Parathyroid adenoma (tissue), 2 donors: ENCODE measurements at regions not wholly inside any gene's neighbourhood (a gene's known extent, or its start where the extent isn't known, plus 50 kb on each side); places are given as distances from the start of the nearest gene placed in this dataset.

Experiments used
- H2AFZ ChIP-seq: fragments of 300-600 bp; sonication (generic); one replicate; pipeline ENCODE4 v1.7.0; 2017; ENCODE audit warnings: antibody characterized with exemption, mild to moderate bottlenecking
- H3K27ac ChIP-seq: fragments of 300-600 bp; sonication (generic); one replicate; pipeline ENCODE4 v1.7.0; 2017
- H3K27me3 ChIP-seq: fragments of 300-600 bp; sonication (generic); one replicate; pipeline ENCODE4 v1.7.0; 2017; ENCODE audit warnings: low read length; ENCODE audit not compliant: control insufficient read depth, insufficient read depth
- H3K36me3 ChIP-seq: fragments of 300-600 bp; sonication (generic); one replicate; pipeline ENCODE4 v1.7.0; 2017; ENCODE audit warnings: low read length; ENCODE audit not compliant: control insufficient read depth, insufficient read depth
- H3K4me1 ChIP-seq: fragments of 300-600 bp; sonication (generic); one replicate; pipeline ENCODE4 v1.7.0; 2017; ENCODE audit warnings: control low read depth
- H3K4me2 ChIP-seq: fragments of 300-600 bp; sonication (generic); one replicate; pipeline ENCODE4 v1.7.0; 2017; ENCODE audit warnings: low read length
- H3K4me3 ChIP-seq: fragments of 300-600 bp; sonication (generic); one replicate; pipeline ENCODE4 v1.7.0; 2017; ENCODE audit warnings: low read depth, low read length
- H3K79me2 ChIP-seq: fragments of 300-600 bp; sonication (generic); one replicate; pipeline ENCODE4 v1.7.0; 2017; ENCODE audit warnings: control low read depth
- H3K9ac ChIP-seq: fragments of 300-600 bp; sonication (generic); one replicate; pipeline ENCODE4 v1.7.0; 2017; ENCODE audit warnings: mild to moderate bottlenecking
- H3K9me3 ChIP-seq: fragments of 300-600 bp; sonication (generic); one replicate; pipeline ENCODE4 v1.7.0; 2017; ENCODE audit warnings: low read length; ENCODE audit not compliant: control insufficient read depth
- CTCF ChIP-seq: fragments of 300-600 bp; sonication (generic); IDR thresholded peaks from one replicate; pipeline ENCODE4 v1.7.0; 2017; ENCODE audit warnings: antibody characterized with exemption, mild to moderate bottlenecking
- donor health status: primary hyperparathyroidism.

GRCh38 chr3:66912306-66912705 is 85.8 kb upstream of the KBTBD8 start:
- Histone ChIP-seq H3K27me3 (no peaks in the 10 kb centered on the region), H3K9ac (no peak overlapping the region), H3K27ac (no peak overlapping the region), H3K4me2 (no peak overlapping the region), H3K4me1 (no peaks in the 10 kb centered on the region), H3K4me3 (no peak overlapping the region), H3K9me3 (no peaks in the 10 kb centered on the region), H2AFZ (no peak overlapping the region), H3K79me2 (no peaks in the 10 kb centered on the region), H3K36me3 (no peaks in the 10 kb centered on the region)
- no peak for TF ChIP-seq CTCF

GRCh38 chr3:66922058-66922457 is 76.0 kb upstream of the KBTBD8 start:
- H3K4me1 ChIP-seq = no peaks in the 10 kb centered on the region
- no peak overlapping the region for H3K4me2 ChIP-seq
- TF ChIP-seq CTCF = no peak
- H3K79me2 ChIP-seq = no peaks in the 10 kb centered on the region
- H3K4me3 ChIP-seq = no peak overlapping the region
- H3K9ac ChIP-seq = no peak overlapping the region
- no peaks in the 10 kb centered on the region for H3K36me3 ChIP-seq
- no peak overlapping the region for H2AFZ ChIP-seq
- H3K27me3 ChIP-seq = no peaks in the 10 kb centered on the region
- H3K9me3 ChIP-seq = no peaks in the 10 kb centered on the region
- no peak overlapping the region for H3K27ac ChIP-seq

GRCh38 chr3:66923969-66924368 is 74.1 kb upstream of the KBTBD8 start:
- H3K27me3 ChIP-seq = no peaks in the 10 kb centered on the region
- H2AFZ ChIP-seq = no peak overlapping the region
- no peak overlapping the region for H3K27ac ChIP-seq
- H3K9ac ChIP-seq = no peak overlapping the region
- H3K9me3 ChIP-seq = no peaks in the 10 kb centered on the region
- H3K79me2 ChIP-seq = no peaks in the 10 kb centered on the region
- H3K36me3 ChIP-seq = no peaks in the 10 kb centered on the region
- H3K4me1 ChIP-seq = no peaks in the 10 kb centered on the region
- H3K4me2 ChIP-seq = no peak overlapping the region
- TF ChIP-seq CTCF = no peak
- no peak overlapping the region for H3K4me3 ChIP-seq

- Histone ChIP-seq H2AFZ (no peak overlapping the region), H3K9me3 (no peaks in the 10 kb centered on the region), H3K4me1 (peaks cover 5% of the 10 kb centered on the region), H3K9ac (no peak overlapping the region), H3K27me3 (no peaks in the 10 kb centered on the region), H3K36me3 (no peaks in the 10 kb centered on the region), H3K4me2 (no peak overlapping the region), H3K4me3 (no peak overlapping the region), H3K79me2 (no peaks in the 10 kb centered on the region), H3K27ac (no peak overlapping the region)
- TF ChIP-seq CTCF = no peak
Observed at GRCh38 chr3:66928252-66928651, 69.9 kb upstream of the KBTBD8 start.

- no peak overlapping the region for H3K4me3 ChIP-seq
- H3K4me2 ChIP-seq = no peak overlapping the region
- H3K79me2 ChIP-seq = no peaks in the 10 kb centered on the region
- H3K9ac ChIP-seq = no peak overlapping the region
- H3K27me3 ChIP-seq = no peaks in the 10 kb centered on the region
- H2AFZ ChIP-seq = no peak overlapping the region
- H3K9me3 ChIP-seq = no peaks in the 10 kb centered on the region
- TF ChIP-seq CTCF = no peak
- H3K36me3 ChIP-seq = no peaks in the 10 kb centered on the region
- peaks cover 5% of the 10 kb centered on the region for H3K4me1 ChIP-seq
- H3K27ac ChIP-seq = no peak overlapping the region
Observed at GRCh38 chr3:66931291-66931690, 66.8 kb upstream of the KBTBD8 start.
